ENCODE measurements at regions not wholly inside any gene's neighbourhood (a gene's known extent, or its start where the extent isn't known, plus 50 kb on each side); places are given as distances from the start of the nearest gene placed in this dataset.
A peak's percentile ranks its signal among the peaks of the same experiment; 100 is the strongest.
"Not testable (repeated sequence)": the region's sequence is repeated elsewhere in the genome, so short reads cannot be mapped to it uniquely, and the experiment has no call there.

DNA sequence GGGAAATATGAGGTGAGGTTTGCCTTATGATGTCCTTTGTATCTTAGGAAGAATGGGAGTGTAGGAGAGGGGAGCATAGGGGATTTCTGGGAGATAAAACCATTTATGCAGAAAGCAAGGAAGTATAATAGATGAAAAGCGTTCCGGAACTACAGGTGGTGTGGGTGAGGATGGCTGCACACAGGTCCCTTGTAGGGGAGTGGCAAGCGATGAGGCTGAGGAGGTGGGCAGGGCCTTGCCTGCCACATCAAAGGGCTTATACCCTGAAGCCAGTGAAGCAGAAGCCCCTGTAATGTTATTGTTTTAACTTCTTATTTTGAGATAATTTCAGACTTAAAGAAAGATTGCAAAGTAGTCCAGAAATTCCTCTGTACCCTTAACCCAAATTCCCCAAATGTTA, 107.3 kb upstream of the IKBKE start:
- DNase-seq (ENCODE audit: low spot score), result not testable (repeated sequence)

DNA sequence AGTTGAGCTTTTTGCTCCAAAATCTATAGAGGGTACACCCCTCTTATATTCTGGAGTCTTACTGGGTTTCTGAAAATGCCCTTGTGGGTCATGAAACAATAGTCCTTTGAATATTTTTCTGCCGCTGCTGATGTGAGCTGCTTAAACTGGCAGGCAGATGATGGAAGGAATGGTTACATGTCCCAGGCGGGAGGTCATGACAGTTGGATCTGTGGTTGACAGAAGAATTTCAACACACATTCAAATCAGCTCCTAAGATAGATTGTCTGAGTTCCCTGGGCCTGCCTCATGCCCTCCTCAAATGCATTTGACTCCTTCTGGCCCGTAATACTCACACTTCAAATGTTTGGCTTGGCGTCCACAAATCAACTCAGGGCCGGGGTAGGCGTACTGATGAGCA, 105.0 kb upstream of the IKBKE start:
- DNase-seq (ENCODE audit: low spot score), result peak; percentile 14

DNA sequence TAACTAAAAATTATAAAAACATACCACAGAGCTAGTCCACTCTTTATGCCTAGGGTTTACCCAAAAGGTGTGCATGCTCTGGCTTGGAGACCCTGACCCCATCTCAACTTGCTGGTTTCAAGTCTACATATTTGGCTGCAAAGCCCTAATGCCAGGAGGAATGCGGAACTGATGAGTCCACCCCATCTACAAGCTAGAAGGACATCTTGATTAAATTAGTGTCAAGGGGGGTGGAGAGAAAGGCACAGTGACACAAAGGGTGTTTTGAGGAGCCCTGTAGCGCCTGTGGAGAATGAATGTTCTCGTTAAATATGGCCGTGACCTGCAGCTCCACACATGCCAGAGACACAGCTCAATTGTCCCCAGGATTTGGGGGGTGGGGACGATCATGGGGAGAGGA, 104.1 kb upstream of the IKBKE start:
- peak; percentile 13 for DNase-seq (ENCODE audit: low spot score)

DNA sequence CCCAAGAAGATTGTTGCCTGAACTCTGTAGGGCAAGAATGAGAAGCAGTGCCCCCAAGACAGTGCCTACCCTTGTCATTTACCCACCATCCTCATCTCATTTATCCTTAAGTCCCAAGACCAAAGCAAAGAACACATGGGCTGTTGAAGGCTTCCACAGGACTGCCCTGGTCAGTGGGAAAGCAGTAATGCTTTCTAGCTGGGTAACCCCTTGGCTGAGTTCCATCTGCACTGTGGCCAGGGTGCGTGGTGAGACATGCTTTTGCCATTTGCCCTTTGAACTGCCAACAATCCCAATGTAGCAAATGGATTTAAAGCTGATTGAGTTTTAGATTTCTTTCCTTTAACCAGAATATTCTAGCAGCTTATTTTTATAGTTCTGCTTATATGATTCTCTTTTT, 103.5 kb upstream of the IKBKE start:
- not testable (repeated sequence) for DNase-seq (ENCODE audit: low spot score)

DNA sequence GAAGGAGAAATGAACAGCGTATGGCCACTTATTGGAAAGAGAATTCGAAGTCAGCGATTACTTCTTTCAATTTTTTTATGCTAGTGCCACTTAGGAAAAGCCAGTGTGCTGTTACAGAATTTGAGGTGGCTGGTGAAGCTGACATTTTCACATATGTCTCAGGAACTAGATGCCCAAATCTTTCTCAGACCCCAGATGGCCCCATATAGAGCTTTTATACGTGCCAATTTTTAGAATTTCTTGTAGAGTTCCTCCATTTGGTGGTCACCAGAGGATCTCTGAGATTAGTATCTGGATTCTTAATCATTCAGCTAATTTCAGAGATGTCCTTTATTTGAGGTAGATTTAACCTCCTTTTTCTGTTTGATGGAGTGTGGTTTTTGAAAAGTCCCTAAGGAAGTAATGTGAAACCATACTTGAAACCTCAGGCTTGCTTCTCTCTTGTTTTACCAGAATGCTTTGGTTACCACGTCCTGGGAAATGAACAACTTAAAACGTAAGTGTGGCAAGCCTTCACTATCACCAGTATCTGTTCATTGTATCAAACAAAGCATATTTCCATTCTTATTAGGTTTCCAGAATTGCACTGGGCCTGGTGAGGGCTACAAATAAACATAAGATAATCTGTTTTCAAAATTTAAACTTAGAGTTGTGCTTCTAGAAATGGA, 102.2 kb upstream of the IKBKE start:
- not testable (repeated sequence) for DNase-seq (ENCODE audit: low spot score)

DNA sequence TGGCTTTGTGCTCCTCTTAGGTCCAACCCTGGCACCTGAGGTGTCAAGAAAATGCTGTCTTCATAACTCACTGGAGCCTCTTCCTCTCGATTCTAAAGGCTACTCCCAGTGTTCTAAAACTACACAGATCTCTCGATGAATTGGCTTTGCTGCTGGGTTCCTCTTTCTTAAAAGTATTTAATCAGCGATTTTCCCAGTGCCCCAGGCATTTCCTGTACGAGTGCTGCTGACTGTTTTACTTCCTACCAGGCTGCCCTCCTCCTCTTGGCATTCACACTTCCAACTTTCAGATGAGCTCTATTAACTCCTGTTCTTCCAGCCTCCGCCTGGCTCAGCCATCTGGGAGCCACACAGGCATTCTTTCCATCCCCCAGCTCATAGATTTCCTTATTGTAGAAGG, 95.6 kb upstream of the IKBKE start:
- DNase-seq (ENCODE audit: low spot score), result not testable (repeated sequence)

DNA sequence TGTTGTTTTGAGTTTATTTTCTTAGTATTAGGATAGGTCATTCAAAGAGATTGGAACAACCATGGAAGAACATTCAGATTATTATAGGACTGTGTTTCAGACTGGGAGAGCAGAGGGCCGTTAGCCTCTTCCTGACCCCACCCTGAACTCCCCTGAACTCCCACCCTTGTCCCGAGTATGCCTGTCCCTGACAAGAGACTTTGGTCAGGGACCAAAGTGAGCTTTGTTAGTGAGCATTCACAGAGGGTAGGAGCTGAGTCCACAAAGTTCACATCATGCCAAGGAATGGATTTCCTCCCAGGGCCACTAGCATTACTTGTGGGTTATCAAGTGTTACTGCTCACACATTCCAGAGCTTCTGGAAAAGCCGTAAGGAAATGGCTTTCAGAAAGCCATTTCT, 94.7 kb upstream of the IKBKE start:
- DNase-seq (ENCODE audit: low spot score), result not testable (repeated sequence)

DNA sequence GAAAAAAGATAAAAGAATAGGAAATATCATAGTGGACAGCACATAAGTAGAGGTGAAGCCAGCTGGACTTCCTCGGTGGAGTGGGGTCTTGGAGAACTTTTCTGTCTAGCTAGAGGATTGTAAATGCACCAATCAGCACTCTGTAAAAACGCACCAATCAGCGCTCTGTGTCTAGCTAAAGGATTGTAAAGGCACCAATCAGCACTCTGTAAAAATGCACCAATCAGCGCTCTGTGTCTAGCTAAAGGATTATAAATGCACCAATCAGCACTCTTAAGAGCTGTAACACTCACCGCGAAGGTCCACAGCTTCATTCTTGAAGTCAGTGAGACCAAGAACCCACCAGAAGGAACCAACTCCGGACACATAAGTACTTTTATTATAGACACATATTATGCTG, 91.8 kb upstream of the IKBKE start:
- DNase-seq (ENCODE audit: low spot score), result not testable (repeated sequence)

DNA sequence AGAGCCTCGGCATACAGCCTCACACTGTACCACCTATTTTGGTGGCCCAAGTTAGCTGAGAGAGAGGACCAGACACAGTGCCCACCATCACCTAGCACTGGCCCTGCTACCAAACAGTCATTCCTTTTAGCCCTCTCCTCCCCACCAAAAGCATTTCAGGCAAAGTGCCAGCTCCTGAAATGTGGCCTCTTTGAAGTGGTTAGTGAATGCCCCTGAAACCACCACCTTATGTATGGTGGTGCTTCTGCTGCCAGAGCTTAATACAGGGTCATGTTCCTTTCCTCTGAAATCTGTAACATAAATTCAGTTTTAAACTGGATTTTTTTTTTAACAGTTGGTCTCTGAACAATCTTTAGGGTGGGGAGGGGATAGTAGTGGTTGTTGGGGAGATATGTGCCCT, 91.0 kb upstream of the IKBKE start:
- DNase-seq (ENCODE audit: low spot score), result not testable (repeated sequence)

DNA sequence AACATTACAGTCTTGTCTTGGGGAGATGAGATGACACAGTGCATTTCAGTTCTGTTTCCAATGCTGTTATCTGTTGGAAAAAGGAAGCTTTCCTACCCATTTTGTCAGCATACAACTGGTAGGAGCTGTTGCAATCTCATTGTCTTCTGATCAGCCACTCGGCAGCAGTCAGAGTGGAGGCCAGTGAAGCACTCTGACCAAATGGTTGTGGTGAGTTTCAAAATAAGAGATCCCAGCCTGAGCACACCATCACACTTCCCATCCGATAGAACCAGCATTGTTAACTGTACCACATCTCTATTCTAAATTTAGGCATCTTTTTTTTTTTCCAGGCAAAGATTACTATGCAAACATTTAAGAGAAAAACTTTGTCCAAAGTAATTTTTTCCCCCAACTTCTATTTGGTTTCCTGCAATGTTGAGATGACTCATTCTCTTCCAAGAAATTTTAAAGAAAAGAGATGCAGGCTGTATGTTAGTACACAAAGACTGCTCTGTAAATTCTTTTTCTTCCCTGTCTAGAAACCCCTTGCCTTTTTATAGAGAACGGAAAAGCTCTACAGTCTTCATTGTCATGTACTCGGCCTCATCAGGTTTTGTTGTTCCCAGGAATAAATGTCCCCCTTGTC, 90.0 kb upstream of the IKBKE start:
- not testable (repeated sequence) for DNase-seq (ENCODE audit: low spot score)

DNA sequence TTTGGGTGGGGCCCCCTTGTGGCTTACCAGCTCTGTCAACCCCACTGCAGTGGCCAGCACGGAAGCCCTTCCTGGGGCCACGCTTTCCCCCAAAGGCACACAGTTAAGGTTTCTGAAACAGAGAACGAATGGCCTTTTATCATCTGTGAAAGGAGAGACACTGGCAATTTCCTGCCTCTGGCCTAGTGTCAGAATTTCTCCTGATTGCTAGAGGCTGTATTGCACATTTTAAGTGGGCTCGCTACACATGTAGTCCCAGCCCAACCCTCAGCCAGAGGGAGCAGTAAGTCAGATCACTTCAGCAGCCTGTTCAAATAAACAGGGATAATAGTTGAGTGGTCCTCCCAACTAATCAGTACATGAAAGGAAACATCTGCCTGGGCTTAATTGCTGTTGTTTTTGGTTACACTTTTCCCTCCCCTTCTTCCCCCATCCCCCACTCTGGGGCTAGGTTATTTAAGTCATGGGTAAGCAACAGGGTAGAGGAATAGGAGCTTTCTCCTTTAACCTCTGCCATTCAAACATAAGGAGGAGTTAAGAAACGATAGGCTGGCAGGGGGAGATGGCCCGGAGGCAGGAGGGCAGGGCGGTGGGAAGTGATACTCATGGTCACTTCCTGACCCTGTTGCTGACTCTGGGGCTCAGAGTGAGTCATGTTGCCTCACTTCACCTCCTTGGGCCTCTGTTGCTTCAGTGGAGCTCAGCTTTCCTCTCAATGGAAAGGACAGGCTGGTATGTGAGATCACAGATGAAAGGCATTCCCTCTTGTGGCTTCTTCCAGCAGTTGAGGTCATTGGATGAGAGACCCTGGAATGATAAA, 89.3 kb upstream of the IKBKE start:
- DNase-seq (ENCODE audit: low spot score), result peak; percentile 36

DNA sequence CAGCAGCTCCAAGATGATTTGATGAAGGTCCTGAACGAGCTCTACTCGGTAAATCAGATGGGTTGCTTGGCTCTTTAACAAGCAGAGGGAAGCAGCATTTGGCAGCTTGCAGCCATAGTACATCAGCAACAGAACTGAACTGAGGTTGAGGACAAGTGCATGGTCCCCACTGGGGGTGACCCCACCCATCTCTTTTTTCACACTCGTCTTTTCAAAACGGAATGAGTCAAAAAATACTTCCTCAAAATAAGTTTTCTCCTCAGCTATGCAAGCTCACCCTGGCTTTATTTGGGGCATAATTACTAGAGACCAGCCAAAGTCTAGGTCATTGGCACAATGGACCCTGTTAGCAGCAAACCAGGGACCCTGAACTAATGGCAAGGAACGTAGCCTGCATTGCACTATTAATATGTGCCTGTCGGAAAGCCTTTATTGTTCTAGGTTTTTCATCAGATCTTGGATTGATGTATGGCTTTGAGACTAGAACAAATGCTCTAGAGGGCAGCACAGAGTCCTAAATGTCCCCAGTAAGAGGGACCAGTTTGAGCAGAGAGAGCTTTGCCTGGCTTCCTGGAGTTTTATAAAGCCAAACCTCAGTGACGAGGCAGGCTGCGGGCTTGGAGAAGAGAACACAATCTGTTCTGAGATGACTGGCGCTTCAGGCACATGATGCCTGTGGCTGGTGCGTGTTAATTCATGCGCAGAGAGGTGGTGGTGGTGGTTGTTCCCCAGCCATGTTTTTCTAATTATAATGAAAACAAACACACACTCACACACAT, 86.1 kb upstream of the IKBKE start:
- peak; percentile 18 for DNase-seq (ENCODE audit: low spot score)

DNA sequence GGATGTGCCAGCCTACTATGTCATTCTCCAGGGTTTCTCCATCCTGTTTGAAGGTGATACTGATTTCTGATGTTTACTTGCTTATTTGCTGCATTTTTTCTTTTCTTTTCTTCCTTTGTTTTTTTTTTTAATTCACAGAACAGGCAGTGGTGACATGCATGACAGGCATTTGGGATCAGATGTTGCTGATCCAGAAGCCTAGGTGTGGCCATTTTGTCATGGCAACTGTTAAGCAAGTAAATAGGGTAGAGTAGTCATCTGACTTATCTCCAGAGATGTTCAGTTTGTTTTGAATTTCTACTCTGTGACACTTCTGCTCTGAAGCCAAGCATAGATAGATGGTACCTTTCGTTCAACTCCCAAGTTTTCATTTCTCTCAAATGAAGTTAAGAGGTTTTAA, 85.4 kb upstream of the IKBKE start:
- DNase-seq (ENCODE audit: low spot score), result not testable (repeated sequence)

DNA sequence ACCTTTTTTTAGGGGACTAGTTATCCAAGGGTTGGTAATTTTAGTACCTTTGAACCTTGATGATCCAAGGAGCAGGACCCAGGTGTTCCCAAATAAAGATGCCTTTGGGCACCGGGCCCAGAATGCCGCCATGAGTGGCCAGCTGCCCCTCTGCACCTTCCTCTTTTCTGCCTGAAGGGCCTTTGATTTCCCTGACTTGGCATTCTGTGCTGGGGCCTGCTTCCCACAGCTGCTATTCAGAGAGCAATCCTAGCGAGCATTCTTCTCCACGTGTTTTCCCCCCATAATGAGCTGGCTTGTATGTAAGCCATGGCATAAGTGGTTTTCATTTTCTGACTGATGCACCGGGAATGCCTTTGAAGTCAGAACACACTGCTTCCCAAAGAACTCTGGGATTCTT, 82.6 kb upstream of the IKBKE start:
- not testable (repeated sequence) for DNase-seq (ENCODE audit: low spot score)

DNA sequence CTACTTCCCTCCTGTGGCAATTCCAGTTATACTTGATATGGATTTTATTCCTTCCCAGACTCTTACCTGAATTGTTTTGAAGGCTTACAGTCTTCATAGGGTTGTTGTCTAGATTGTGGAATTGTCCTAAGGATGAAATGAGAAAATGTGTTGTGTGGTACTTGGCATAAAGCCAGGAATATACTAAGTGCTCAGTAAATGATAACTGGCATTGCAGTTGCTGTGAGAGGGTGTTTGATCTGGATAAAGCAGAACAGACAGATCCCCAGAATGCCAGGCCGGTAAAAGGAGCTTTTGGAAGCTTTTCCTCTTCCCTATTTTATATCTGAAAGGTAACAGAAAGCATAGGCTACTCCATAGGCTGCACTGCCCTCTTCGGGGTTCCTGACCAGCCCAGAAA, 78.4 kb upstream of the IKBKE start:
- DNase-seq (ENCODE audit: low spot score), result not testable (repeated sequence)

DNA sequence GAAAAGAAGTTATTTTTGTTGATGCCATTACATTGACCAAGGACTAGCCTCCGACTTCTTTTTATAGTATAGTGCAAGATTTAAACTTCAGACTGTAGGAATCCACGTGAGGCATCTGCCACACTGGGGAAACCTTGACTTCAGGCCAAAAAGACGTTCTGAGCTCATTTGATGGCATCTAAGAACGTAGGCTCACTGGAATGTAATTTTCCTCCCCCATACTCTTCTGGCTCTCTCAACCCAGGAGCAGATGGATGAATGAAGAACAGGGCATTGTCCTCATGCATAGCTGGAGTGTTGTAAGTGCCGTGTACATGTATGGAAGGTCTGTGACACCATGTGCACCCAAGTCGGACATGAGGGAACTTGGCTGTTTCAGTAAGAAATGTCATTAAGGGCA, 72.8 kb upstream of the IKBKE start:
- DNase-seq (ENCODE audit: low spot score), result not testable (repeated sequence)

DNA sequence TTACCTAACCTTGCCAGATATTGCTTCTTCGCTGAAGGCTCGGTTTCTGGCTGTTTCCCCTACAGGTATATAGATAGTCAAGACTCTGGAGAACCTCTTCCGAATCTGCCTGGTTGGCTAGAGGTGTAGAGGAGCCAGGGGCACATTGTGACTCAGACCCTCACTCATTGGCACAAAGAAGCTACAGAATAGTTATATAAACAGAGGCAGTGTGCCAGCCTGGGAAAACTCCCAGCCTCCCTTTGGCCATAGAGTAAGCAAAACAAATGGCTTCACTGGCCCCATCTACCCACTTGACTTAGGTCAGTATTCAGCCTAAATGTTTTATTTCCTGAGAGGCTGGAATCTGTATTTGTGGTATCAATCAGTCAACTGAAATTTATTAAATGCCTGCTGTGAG, 72.0 kb upstream of the IKBKE start:
- DNase-seq (ENCODE audit: low spot score), result not testable (repeated sequence)

DNA sequence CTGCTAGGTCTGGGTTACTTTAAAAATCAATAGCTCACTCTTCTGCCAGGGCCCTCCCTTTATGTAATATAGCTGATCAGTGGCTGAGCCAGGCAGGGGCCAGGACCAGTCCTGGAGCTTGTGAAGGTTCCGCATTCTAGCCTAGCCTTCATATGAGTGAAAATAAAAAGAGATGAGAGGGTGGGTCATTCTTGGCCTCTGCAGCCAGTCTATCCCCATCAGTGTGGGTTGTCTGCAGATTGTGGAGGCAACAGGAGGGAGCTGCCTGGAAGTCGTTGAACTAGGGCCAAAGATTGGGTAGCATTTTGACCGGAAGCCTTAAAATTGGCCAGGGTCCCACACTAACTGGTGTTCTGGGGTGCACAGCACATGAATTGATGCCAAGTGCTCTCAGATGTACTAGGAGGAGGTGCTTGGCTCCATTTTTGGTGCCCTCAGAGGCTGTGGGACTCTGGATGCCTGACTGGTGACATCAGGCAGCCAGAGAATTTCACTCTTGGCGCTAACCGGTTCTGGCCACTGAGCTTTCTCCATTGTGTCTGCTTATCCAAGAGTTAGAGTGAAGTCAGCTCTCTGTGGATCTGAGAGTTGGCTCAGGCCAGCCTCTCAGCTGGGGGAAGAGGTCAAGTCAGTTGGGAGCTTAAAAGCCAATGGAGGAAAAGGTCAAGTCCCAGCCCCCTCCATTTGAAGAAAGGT, 66.5 kb upstream of the IKBKE start:
- not testable (repeated sequence) for DNase-seq (ENCODE audit: low spot score)

DNA sequence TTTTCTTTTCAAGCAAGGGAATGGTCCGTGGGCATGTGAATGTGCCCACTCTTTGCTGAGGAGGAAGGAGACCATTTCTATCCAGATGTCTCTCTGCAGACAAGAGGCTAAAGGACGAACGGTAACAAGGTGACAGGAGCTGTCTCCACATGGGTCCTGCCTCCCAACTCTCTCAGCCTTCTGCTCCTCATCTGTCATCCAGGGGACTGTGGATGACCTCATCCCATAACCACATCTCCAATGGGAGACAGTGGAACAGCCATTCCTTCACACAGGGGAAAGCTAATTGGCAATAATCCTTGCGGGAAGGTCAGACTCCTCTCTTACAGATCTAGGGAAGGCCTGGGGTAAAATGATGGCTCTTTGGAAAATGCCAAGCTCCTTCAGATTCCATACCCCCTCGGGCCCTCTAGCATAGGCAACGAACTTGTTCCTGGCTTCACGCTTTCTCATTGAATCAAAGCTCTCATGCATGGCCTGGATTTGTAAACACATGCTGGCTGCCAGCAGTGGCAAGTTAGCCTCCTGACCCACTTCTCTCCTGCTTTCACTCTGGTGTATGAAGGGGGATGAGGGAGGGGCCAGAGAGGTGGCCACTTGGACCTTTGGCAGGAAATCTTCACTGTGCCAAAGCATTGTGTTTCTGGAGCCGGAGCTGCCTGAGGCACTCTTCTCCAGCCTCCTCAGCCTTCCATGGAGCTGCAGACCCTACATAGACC, 65.8 kb upstream of the IKBKE start:
- not testable (repeated sequence) for DNase-seq (ENCODE audit: low spot score)

DNA sequence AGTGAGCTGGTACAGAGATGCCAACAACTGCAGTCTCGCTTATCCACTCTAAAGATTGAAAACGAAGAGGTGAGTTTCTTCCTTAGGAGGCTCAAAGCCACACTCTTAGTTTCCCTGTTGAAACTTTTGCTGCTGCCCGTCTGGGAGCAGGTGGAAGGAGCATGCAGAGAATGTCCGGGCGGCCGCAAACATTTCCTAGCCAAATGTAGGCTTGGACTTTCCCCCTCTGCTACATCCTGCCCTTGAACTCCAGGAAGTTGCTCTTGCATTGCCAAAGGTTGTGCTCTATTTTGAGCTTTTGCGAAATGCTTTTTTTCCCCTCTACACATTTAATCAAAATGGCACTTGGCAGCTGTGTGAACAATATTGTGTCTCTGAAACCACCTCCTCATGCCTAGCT, 65.0 kb upstream of the IKBKE start:
- not testable (repeated sequence) for DNase-seq (ENCODE audit: low spot score)
